GM12872 (cell line): ENCODE measurements at regions not wholly inside any gene's neighbourhood (a gene's known extent, or its start where the extent isn't known, plus 50 kb on each side); places are given as distances from the start of the nearest gene placed in this dataset.
A peak's percentile ranks its signal among the peaks of the same experiment; 100 is the strongest.

Experiments
- TF ChIP-seq, protein P1 (sequence below): IDR thresholded peaks from 3 replicates; pipeline ENCODE4 v1.5.1; 2011; ENCODE audit warnings: low read depth, mild to moderate bottlenecking, low read length, moderate library complexity; ENCODE audit not compliant: insufficient read depth

DNA sequence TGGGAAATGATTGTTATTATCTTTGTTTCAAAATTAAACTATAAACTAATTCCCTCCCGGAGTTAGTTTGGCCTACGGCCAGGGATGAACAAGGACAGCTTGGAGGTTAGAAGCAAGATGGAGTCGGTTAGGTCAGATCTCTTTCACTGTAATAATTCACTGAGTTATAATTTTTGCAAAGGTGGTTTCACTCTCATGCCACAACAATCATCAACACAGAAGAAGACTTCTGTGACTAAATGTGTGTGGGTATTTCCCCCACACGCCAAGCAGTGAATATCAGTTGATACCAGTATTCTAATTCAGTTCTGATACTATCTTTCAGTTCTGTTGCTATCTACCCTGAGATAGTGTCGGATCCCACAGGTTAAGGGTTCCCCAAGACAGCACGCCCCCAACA, 215.1 kb downstream of the S1PR1 start:
- TF ChIP-seq, protein P1, sequence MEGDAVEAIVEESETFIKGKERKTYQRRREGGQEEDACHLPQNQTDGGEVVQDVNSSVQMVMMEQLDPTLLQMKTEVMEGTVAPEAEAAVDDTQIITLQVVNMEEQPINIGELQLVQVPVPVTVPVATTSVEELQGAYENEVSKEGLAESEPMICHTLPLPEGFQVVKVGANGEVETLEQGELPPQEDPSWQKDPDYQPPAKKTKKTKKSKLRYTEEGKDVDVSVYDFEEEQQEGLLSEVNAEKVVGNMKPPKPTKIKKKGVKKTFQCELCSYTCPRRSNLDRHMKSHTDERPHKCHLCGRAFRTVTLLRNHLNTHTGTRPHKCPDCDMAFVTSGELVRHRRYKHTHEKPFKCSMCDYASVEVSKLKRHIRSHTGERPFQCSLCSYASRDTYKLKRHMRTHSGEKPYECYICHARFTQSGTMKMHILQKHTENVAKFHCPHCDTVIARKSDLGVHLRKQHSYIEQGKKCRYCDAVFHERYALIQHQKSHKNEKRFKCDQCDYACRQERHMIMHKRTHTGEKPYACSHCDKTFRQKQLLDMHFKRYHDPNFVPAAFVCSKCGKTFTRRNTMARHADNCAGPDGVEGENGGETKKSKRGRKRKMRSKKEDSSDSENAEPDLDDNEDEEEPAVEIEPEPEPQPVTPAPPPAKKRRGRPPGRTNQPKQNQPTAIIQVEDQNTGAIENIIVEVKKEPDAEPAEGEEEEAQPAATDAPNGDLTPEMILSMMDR, result no peak

DNA sequence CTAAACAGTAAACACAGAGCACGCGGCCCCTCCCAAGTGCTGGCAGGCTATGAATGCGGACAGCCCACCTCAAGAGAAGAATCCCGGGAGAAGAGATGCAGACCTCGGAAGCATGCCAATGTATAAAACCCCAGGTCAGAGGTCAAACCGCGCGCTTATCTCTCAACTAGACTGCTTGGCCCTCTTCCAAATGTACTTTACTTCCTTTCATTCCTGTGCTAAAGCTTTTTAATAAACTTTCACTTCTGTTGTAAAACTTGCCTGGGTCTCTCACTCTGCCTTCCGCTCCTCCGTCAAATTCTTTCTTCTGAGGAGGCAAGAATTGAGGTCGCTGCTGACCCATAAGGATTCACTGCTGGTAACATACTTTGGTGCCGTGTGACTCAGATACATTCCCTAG, 216.0 kb downstream of the S1PR1 start:
- TF ChIP-seq, protein P1, result no peak

DNA sequence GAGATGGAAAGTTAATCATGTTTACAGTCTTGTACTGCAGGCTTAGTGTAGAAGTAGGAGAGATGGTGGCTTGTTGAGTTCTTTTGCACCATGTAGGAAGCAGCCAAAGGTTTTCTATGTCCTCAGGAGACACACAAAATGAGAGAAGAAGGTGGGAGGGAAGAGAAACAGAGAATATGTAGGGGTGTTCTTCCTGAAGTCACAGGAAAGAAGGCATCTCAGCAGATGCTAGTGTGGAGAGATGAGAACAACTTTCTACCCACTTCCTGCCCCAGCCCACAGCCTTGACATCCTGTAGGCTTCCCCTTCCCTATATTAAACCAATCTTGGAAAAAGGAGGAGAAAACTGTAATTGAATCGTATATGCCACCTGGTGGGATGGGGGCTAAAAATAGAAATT, 217.0 kb downstream of the S1PR1 start:
- TF ChIP-seq, protein P1, result no peak

DNA sequence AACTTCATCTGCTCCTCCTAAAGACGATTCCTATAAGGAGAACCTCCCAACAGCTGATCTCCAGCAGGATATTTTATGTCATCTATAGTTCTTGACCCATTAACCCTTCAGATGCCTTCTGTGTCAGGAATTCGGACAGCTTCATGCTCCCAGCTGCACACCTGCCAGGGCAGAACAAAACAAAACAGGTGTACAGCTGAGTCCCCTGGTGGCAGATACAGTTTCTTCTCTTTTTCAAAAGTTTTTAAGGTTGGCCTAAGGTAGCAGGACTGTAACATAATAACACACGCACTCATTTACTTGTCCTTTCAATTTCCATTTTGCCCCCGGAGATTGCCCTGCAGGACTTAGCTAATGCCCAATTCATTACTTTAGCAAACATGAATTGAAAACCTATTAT, 218.3 kb downstream of the S1PR1 start:
- TF ChIP-seq, protein P1, result peak; percentile 42; the same call in 2 of the 3 replicates

DNA sequence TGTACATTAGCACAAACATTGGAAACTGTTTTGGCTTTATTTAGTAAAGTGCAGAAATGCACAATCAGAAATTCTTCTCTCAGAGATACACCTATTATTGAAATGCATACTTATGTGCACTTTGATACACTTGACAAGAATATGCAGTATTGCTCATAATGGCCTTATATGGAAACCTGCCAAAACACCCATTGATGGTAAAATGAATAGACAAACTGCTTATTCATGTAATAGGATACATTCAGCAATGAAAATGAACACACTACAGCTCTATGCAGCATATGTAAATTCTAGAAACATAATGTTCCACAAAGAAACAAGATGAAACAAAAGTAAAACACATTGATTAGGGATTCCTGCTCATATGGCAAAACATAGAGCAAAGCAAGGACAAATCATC, 223.9 kb downstream of the S1PR1 start:
- TF ChIP-seq, protein P1, result no peak

DNA sequence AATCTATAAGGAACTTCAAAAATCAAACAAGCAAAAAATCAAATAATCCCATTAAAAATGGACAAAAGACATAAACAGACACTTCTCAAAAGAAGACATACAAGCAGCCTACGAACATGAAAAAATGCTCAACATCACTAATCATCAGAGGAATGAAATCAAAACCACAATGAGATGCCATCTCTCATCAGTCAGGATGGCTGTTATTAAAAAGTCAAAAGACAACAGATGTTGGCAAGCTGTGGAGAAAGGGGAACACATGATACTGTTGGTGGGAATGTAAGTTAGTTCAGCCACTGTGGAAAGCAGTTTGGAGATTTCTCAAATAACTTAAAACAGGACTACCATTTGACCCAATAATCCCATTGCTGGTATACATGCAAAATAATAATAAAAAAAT, 226.4 kb downstream of the S1PR1 start:
- TF ChIP-seq, protein P1, result no peak

DNA sequence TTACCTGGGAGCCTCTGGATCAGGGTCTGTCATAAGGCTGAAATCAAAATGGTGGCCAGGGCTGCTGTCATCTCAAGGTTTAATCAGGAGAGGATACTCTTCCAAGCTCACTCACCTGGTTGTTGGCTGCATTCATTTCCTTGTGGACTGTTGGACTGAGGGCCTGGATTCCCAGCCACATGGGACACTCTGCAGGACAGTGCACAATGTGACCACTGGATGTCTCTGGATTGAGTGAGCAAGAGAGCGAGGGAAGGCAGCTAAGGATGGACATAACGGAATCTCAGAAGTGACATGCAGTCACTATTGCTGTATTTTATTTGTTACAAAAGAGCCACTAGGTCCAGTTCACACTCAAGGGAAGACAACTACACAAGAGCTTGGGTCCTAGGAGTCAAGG, 229.1 kb downstream of the S1PR1 start:
- TF ChIP-seq, protein P1, result no peak; the same call in 2 of the 3 replicates

DNA sequence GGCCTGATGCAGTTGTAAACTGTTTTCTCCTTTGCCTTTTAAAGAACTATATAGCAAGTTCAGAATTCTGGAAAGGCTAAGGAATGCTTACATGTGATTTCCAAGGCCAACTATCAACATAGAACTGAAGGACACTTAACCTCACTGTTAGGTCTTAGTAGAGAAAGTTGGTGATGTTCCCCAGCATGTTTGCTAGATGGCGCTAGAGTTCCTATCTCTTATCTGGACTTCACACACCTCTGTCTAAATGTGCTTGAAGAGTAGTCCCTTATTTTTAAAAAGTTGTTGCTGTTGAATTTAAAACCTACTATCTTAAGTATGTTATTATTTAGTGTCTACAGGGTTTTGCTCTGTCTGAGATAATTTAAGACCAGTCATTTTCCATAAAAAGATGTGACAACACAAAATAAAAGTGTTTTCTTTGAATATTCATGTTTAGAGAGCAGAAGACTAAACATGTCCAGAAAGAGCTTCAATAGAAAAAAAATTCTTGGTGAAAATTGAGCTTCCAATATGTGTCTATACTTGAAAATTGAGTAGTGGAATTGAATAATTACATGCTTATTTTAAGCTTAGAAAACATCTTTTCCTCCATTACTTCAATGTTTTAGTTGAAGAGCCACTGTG, 237.3 kb downstream of the S1PR1 start:
- TF ChIP-seq, protein P1, result peak; percentile 76
